Activated T-helper 2 cell treated with anti-CD3 and anti-CD28 coated beads, Interferon-gamma antibody, Interleukin-2, Interleukin-4, amounts not matched to agents 10 μg/mL and 5 μg/mL and 100 μg/mL, durations not matched to agents 14 hours and 24 hours and 36 hours (primary cell): ENCODE measurements at regions not wholly inside any gene's neighbourhood (a gene's known extent, or its start where the extent isn't known, plus 50 kb on each side); places are given as distances from the start of the nearest gene placed in this dataset.

Experiments
- DNase-seq: peaks from one replicate; pipeline ENCODE4 v3.0.0; 2021; ENCODE audit warnings: low spot score
- H3K27ac Mint-ChIP-seq: one replicate; pipeline ENCODE4 v1.8.0; 2021; ENCODE audit warnings: mixed read lengths
- H3K27me3 Mint-ChIP-seq: one replicate; pipeline ENCODE4 v1.8.0; 2021; ENCODE audit warnings: low read depth, mixed read lengths
- H3K36me3 Mint-ChIP-seq: one replicate; pipeline ENCODE4 v1.8.0; 2021; ENCODE audit warnings: low read depth, mixed read lengths
- H3K4me1 Mint-ChIP-seq: one replicate; pipeline ENCODE4 v1.8.0; 2021; ENCODE audit warnings: low read depth, mixed read lengths
- H3K4me3 Mint-ChIP-seq: one replicate; pipeline ENCODE4 v1.8.0; 2021; ENCODE audit warnings: low read depth, mild to moderate bottlenecking, moderate library complexity, mixed read lengths
- H3K9me3 Mint-ChIP-seq: one replicate; pipeline ENCODE4 v1.8.0; 2021; ENCODE audit warnings: mixed read lengths
- intact Hi-C: fragments of 100-400 bp; cut with micrococcal nuclease; formaldehyde crosslinking; loops from one replicate; pipeline ENCODE4 v1.15.1; 2023

GRCh38 chr3:167095976-167096375, 284.1 kb downstream of the ZBBX start:
- Mint-ChIP-seq H3K4me3 (no peak overlapping the region), H3K27ac (no peak overlapping the region), H3K4me1 (no peaks in the 10 kb centered on the region), H3K36me3 (no peaks in the 10 kb centered on the region), H3K27me3 (no peaks in the 10 kb centered on the region), H3K9me3 (peaks cover 4% of the 10 kb centered on the region)
- intact Hi-C loops = no loop called here
- DNase-seq = no peak

- no peak overlapping the region for H3K4me3 Mint-ChIP-seq
- no peak for DNase-seq
- peaks cover 4% of the 10 kb centered on the region for H3K9me3 Mint-ChIP-seq
- H3K4me1 Mint-ChIP-seq = no peaks in the 10 kb centered on the region
- H3K27ac Mint-ChIP-seq = no peak overlapping the region
- intact Hi-C loops = no loop called here
- no peaks in the 10 kb centered on the region for H3K36me3 Mint-ChIP-seq
- no peaks in the 10 kb centered on the region for H3K27me3 Mint-ChIP-seq
Observed at GRCh38 chr3:167094632-167095031, 285.5 kb downstream of the ZBBX start.

GRCh38 chr3:167091226-167091625, 288.9 kb downstream of the ZBBX start:
- H3K9me3 Mint-ChIP-seq = peaks cover 4% of the 10 kb centered on the region
- no peak overlapping the region for H3K27ac Mint-ChIP-seq
- intact Hi-C loops = no loop called here
- H3K36me3 Mint-ChIP-seq = no peaks in the 10 kb centered on the region
- no peak for DNase-seq
- no peak overlapping the region for H3K4me3 Mint-ChIP-seq
- H3K4me1 Mint-ChIP-seq = no peaks in the 10 kb centered on the region
- H3K27me3 Mint-ChIP-seq = no peaks in the 10 kb centered on the region

- Mint-ChIP-seq H3K9me3 (no peaks in the 10 kb centered on the region), H3K27ac (no peak overlapping the region), H3K4me3 (no peak overlapping the region), H3K4me1 (no peaks in the 10 kb centered on the region), H3K27me3 (no peaks in the 10 kb centered on the region), H3K36me3 (no peaks in the 10 kb centered on the region)
- no peak for DNase-seq
- intact Hi-C loops = no loop called here
Observed at GRCh38 chr3:167084545-167084944, 295.6 kb downstream of the ZBBX start.

- Mint-ChIP-seq H3K9me3 (no peaks in the 10 kb centered on the region), H3K27me3 (no peaks in the 10 kb centered on the region), H3K27ac (no peak overlapping the region), H3K36me3 (no peaks in the 10 kb centered on the region), H3K4me1 (no peaks in the 10 kb centered on the region), H3K4me3 (no peak overlapping the region)
- intact Hi-C loops = no loop called here
- no peak for DNase-seq
Observed at GRCh38 chr3:167078070-167078622, 302.0 kb downstream of the ZBBX start.

GRCh38 chr3:167067787-167068161, 312.3 kb downstream of the ZBBX start:
- no peak for DNase-seq
- H3K36me3 Mint-ChIP-seq = no peaks in the 10 kb centered on the region

GRCh38 chr3:167066977-167067786, 312.9 kb downstream of the ZBBX start:
- no peaks in the 10 kb centered on the region for H3K27me3 Mint-ChIP-seq
- no peak overlapping the region for H3K4me3 Mint-ChIP-seq
- H3K9me3 Mint-ChIP-seq = peaks cover 4% of the 10 kb centered on the region

More at GRCh38 chr3:167067787-167068161, 312.3 kb downstream of the ZBBX start:
- Mint-ChIP-seq H3K9me3 (peaks cover 4% of the 10 kb centered on the region), H3K27ac (no peak overlapping the region), H3K4me3 (no peak overlapping the region), H3K27me3 (no peaks in the 10 kb centered on the region), H3K4me1 (no peaks in the 10 kb centered on the region)
- intact Hi-C loops = no loop called here

GRCh38 chr3:167057581-167057980, 322.5 kb downstream of the ZBBX start:
- H3K27ac Mint-ChIP-seq = no peak overlapping the region
- intact Hi-C loops = no loop called here
- H3K4me1 Mint-ChIP-seq = no peaks in the 10 kb centered on the region
- peaks cover 5% of the 10 kb centered on the region for H3K9me3 Mint-ChIP-seq
- DNase-seq = no peak
- no peak overlapping the region for H3K4me3 Mint-ChIP-seq
- H3K27me3 Mint-ChIP-seq = no peaks in the 10 kb centered on the region
- no peaks in the 10 kb centered on the region for H3K36me3 Mint-ChIP-seq

More at GRCh38 chr3:167066977-167067786, 312.9 kb downstream of the ZBBX start:
- H3K36me3 Mint-ChIP-seq = no peaks in the 10 kb centered on the region
- H3K4me1 Mint-ChIP-seq = no peaks in the 10 kb centered on the region
- no peak overlapping the region for H3K27ac Mint-ChIP-seq
- intact Hi-C loops = no loop called here
- no peak for DNase-seq

- intact Hi-C loops = no loop called here
- Mint-ChIP-seq H3K4me1 (no peaks in the 10 kb centered on the region), H3K36me3 (no peaks in the 10 kb centered on the region), H3K4me3 (no peak overlapping the region), H3K27me3 (no peaks in the 10 kb centered on the region), H3K27ac (no peak overlapping the region), H3K9me3 (peaks cover 5% of the 10 kb centered on the region)
- DNase-seq = no peak
Observed at GRCh38 chr3:167054926-167055325, 325.2 kb downstream of the ZBBX start.

GRCh38 chr3:167051421-167051820, 328.7 kb downstream of the ZBBX start:
- DNase-seq = no peak
- no peak overlapping the region for H3K4me3 Mint-ChIP-seq
- H3K36me3 Mint-ChIP-seq = no peaks in the 10 kb centered on the region
- H3K27me3 Mint-ChIP-seq = no peaks in the 10 kb centered on the region
- H3K9me3 Mint-ChIP-seq = peaks cover 10% of the 10 kb centered on the region
- intact Hi-C loops = no loop called here
- no peaks in the 10 kb centered on the region for H3K4me1 Mint-ChIP-seq
- H3K27ac Mint-ChIP-seq = no peak overlapping the region

GRCh38 chr3:167033866-167034265, 346.2 kb downstream of the ZBBX start:
- Mint-ChIP-seq H3K36me3 (no peaks in the 10 kb centered on the region), H3K9me3 (no peaks in the 10 kb centered on the region), H3K27me3 (no peaks in the 10 kb centered on the region), H3K4me3 (no peak overlapping the region), H3K4me1 (no peaks in the 10 kb centered on the region), H3K27ac (no peak overlapping the region)
- intact Hi-C loops = no loop called here
- no peak for DNase-seq

- DNase-seq = no peak
- intact Hi-C loops = no loop called here
- Mint-ChIP-seq H3K4me3 (no peak overlapping the region), H3K27ac (no peak overlapping the region), H3K4me1 (no peaks in the 10 kb centered on the region), H3K27me3 (no peaks in the 10 kb centered on the region), H3K36me3 (no peaks in the 10 kb centered on the region), H3K9me3 (no peaks in the 10 kb centered on the region)
Observed at GRCh38 chr3:167032267-167032876, 347.7 kb downstream of the ZBBX start.

GRCh38 chr3:167031364-167032049, 348.6 kb downstream of the ZBBX start:
- DNase-seq = no peak
- Mint-ChIP-seq H3K27ac (no peak overlapping the region), H3K4me3 (no peak overlapping the region), H3K9me3 (no peaks in the 10 kb centered on the region), H3K27me3 (no peaks in the 10 kb centered on the region), H3K36me3 (no peaks in the 10 kb centered on the region), H3K4me1 (no peaks in the 10 kb centered on the region)
- intact Hi-C loops = no loop called here
